GM03348 (cell line): ENCODE measurements at regions not wholly inside any gene's neighbourhood (a gene's known extent, or its start where the extent isn't known, plus 50 kb on each side); places are given as distances from the start of the nearest gene placed in this dataset.

Experiments used
- DNase-seq: peaks from one replicate; pipeline ENCODE4 v3.0.0; 2012; ENCODE audit warnings: low spot score

DNA sequence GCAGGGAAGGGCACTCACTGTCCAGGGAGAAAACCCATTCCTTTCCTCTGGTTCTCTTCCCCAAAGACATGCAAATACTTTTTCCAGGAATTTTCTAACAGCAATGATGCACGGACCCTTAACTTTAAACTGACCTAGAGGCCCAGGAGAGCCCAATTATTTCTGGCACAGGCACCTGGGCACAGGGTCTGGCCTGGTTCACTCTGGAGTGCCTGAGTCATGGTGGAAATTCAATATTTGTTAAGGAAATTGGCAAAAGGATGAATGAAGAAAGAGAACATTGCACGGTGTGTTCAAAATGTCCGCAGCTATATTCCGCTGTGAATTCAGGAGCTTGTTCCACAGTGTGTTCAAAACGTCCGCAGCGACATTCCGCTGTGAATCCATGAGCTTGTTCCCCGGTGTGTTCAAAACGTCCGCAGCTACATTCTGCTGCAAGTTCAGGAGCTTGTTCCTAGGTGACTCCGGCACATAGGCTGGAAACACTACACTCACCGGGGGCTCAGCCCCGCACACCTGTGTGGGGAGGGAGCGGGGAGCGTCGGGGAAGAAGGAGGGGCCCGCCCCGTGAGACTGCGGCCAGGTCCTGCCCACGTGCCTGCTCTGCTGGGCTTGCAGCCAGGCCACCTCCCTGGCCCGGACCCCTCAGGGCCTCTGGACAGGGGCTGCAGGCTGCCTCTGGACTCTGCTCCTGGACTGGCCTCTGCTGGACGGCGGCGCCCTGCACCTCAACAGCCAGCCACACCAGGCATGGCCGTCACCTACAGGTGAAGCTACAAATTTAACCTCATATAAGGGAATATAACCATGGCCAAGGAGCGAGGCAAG, 72.0 kb upstream of the FAM20C start:
- no peak for DNase-seq

DNA sequence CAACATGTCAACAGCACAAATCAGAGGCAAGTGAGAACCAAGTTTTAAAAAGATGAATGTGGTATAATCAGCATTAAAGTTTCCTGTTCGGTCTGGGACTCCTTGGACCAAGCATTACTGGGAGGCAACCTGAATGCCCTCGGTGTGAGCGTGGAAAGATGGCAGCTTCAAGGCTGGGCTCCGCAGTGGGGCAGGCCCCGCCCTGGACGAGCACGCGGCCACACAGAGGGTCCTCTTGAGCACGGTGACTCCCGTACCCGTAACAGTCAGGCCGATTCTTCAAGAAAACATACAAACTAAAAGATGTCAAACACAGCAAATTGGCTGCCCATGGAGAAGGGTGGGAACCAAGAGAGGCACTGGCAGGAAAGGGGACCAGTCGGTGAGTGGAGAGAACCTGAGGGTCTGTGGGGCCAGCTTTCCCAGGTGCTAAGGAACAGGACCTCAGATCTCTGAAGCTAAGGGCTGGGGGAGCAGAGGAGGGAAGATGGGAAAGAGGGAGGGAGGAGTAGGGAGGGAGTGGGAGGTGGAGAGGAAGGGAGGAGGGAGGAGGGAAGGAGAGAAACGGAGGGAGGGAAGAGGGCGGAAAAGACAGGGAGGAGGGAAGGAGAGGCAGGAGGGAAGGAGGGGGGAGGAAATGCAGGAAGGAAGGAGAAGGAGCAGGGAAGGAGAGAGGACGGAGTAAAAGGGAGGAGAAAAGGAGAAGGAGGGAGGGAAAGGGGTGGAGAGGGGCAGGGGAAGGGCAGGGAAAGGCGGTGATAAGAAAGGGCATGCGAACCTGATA, 71.2 kb upstream of the FAM20C start:
- no peak for DNase-seq

DNA sequence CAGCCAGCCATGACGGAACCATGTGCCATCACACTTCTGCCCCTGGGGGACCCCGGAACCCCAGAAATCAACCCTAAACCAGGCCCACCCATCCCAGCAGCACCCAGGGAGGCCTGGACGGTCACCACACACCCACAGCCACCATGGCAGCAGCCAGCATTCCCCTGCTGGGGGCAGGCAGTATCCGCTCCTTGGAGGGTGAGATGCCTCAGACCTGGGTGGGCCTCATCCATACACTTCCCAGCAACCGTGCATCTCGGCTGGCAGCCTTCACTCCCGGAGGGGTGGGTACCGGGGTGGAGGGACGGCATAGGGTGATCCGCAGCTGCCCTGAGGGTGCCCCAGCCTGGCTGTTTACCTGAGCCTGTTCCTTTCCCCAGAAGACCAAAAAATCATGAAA, 69.1 kb upstream of the FAM20C start:
- no peak for DNase-seq

DNA sequence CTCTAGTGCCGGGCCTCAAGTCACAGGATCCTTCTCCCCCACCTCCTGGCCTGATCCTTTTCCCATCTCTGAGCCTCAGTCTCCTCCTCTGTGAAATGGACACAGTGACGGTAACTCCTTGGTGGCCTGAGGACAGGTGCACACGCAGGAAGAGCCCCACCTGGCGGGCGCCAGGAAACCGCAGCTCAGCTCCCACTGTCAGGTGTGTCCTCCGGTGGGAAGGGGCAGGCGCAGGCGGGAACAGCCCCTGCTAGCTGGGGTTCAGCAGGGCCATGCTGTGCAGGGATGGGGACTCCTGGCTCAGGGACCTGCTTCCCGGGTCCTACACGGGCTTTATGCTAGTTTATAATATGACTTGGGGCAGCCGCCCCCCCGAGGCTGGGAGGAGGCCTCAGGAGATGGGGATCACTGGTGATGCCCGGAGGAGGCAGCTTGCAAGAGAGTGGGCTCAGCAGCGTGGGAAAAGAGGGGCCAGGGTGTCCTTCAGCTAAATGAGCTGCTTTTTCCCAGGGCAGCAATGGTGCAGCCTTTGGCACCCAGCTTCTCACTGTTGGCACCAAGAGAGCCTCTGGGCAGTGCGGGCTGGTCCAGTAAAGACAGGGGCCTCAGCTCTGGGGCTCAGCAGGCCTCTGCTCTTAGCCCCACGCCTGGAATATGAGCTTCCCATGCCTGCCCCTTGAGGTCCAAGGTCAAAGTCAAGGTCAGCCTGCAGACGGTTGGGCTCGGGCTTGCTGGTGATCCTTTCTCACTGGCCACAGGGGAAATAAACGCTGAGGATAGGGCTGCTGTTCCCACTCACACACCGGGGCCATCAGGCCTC, 68.0 kb upstream of the FAM20C start:
- no peak for DNase-seq

DNA sequence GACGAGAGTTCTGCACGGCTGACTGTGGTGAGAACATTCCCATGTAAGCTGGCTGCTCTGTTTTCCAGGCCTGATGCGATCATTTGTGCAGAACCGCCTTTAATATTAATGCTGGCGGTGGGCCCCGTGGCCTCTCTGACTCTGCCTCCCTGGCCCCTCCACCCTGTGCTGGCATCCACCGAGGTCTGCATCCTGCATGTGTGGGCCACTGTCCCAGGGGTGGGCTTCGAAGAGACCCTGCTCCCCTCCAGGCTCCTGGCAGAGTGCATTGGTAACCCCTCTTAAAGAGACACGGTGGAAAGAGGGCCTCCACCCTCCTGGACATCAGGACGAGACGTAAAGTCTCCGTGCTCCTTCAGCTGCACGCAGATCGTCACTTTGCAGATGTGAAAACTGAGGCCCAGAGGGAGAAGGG, 67.3 kb upstream of the FAM20C start:
- DNase-seq, result no peak

DNA sequence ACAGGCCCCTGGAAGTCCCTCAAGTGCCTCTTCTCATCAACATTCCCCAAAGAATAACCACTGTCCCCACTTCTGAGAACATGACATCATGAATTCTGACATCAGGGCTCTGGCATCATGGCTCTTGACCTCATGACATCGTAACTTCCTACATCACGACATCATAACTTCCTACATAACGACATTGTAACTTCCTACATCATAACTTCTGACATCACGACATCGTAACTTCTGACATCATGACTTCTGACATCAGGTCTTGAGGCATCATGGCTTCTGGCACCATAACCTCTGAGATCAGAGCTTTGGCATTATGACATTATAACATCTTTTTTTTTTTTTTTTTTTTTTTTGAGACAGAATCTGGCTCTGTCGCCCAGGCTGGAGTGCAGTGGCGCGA, 66.7 kb upstream of the FAM20C start:
- DNase-seq, result no peak

DNA sequence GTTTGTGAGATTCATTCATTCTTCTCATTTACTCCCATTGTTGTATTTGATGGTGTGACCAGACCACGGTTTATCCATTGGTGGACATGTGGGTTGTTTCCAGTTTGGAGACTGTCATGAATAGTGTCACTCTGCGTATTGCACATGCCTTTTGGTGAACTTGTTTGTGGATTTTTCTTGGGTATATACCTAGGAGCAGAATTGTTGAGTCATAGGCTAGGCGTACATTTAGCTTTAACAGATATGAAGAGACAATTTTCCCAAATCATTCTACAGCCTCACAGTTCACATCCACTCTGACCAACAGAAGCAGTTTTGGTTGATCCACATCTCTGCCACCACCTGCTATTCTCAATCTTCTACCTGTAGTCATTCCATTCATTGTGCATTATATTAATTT, 66.0 kb upstream of the FAM20C start:
- no peak for DNase-seq

DNA sequence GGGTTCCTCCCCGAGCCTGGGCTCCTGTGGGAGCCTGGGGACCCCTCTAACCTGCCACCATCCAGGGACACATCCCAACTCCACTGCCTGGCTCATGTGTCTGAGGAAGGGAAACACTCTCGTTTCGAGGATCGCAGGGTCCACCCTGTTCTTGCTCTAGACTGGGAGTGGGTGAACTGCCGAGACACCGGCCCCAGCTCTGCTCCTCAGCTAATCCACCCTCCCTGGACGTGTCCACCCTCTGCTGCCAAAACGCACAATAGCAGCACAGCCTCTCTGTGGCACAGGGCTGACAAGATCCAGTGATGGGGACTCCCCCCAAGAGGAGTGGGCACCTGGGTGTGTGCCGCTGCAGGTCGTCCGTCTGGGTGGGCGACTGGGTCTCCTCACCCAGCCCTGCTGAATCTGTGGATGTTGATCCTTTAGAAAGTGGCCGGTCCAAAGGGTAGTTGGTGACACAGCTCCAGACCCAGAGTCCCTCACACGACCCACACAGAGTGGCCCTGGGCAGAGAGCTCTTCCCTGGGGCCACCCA, 65.2 kb upstream of the FAM20C start:
- DNase-seq, result no peak

DNA sequence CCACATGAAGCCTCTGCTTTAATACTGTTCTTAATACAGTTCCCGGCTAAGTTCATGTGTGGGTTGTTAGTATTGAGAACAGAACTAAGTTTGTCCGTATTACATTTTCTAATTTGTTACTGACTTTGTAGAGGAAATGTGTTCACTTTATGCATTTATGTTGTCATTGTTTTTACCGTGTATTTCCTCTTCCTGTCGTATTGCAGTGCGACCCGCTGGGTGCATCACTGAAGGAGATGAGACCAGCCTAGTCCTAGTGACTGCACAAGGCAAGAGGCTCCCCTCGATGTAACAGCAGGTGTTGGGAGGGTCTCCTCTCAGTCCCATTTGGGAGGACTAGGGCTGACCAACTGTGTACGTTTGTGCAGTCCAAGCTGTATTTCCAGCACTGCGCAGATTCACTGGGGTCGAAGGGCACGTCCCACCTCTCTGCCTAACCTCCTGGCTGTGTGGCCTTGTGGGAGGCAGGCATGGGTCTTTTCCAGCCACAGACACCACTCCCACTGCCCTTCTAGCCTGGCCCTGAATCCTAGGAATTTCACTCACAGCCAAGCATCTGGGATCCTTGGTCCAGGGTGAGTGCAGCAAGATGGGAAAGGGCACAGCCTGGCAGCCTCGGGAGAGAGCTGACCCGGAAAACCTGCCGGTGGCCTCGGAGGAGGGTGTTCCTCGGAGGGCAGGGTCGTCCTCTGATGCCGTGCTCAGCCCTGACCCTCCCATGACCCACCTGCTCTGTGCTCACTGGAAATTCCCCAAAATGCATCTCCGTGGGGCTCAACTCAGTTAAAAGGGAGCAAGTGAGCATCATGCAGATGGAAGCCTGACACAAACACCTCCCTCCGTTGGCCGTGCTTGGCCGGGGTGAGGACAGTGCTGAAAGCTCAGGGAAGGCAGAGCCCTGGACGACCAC, 63.9 kb upstream of the FAM20C start:
- DNase-seq, result no peak

DNA sequence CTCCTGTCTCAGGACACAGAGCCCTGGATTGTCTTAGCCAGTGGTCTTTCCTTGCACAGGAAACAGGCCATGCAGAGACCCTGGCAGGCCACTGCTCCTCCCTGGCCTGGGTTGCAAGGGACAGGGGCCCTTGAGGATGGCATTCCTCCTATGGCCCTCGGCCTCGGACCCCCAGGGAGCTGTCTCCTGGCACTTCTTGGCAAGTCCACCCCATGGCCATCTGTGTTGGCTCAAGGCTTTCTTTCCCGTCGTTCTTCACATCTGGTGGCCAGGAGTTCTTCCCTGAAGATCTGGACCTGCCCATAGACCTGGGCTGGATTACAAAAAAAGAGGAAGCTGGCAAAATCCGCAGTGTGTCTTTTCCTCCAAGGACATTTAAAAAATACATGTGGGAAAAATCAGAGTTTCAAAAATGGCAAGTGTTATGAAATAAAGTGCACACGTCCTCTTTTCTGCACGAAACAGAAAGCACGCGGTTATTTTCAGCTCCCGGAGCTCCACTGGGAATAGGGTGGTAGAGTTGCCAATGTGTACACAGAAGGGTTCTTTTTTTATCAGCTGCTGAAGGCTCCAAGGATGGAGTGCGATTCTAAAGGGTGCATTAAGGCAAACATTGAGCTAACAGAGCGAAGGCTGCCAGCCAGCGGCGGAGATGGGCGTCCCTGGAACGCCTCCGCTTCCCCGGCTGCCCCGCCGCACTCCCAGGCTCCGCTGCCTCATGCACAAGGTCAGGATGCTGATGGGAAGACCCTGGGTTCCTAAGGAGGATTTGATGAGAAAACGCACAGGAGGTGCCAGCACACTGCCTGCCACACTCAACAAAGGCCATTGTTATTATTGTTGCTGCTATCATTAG, 62.8 kb upstream of the FAM20C start:
- peak; percentile 67 for DNase-seq

DNA sequence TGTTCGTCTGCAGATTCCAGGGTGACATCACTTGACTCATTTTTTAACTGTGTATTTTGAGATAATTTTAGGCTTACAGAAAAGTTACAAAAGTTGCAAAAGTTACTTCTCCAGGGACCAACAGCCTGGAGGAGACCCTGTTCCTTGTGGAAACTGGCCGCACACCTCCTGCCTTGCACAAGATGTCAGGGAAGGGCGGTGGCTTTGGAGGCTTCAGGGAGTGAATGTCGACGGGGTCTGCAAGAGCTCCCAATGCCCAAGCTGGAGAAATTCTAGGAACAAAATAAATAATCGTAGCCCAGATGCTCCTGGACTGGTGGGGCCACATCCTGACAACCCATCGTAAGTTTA, 62.2 kb upstream of the FAM20C start:
- DNase-seq, result no peak

DNA sequence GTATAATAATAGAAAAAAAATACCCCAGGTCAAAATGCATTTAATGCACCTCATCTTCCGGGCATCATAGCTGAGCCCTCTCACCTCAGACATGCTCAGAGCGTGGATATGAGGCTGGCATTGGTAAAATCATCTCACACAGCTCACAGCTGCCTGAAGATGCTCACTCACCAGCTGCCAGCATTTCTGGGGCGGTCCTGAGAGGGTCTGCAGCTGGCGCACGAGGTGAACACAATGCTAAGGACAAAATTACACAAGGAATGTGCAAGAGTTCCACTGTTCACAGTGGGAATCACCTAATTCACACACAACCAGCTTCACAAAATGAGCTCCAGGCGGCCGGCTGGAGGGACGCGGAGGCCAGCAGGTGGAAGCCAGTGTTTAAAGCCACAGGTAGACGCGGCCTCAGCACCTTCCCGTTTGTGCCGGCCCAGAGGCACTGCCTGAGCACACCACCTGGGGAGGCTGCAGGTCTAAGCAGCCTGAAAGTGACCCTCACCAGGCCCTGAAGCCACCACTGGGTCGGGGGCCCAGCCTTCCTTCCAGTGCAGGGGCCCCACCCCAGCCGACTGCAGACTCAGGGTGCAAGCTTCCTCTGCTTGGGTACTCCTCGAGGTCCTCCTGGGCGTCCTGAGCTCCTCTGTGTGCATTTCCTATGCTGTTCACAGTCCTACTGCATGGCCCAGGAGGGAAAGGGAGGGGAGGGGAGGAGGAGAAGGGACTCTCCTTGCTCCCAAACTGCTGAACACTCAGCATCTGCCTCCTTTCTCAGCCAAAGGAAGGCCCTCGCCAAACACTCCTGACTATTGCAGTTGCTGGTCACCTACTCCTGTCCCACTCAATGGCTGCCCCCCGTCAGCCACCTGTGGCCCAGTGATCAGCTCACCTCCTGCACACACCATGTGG, 61.2 kb upstream of the FAM20C start:
- no peak for DNase-seq

DNA sequence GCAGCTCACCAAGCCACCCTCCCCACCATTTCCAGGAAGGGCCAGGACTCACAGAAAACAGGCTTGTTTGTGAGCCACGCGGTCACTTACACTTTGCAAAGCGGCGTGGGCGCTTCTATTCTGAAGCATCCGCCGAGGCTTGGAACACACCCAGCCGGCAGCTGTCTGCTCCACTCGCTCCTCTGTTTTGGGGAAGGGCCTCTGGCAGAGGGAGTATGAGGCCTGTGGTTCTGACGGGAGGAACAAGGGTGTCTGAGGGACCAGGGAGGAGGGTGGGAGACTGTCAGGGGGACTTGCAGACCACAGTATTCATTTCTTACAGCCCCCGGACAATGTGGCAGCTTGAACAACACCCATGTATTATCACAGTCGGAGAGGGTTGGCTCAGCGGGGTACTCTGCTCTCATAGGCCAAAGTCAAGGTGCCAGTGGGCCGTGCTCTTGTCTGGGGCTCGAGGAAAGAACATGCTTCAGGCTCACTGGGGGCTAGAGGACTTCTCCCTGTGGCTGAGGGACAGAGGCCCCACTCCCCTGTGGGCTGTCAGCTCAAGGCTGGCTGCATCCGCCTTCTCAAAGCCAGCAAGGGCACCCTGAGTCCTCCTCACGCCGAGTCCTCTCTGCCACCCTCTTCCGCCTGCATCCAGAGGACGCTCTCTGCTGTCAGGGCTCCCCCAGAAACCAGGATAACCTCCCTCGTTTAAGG, 60.4 kb upstream of the FAM20C start:
- DNase-seq, result peak; percentile 30

DNA sequence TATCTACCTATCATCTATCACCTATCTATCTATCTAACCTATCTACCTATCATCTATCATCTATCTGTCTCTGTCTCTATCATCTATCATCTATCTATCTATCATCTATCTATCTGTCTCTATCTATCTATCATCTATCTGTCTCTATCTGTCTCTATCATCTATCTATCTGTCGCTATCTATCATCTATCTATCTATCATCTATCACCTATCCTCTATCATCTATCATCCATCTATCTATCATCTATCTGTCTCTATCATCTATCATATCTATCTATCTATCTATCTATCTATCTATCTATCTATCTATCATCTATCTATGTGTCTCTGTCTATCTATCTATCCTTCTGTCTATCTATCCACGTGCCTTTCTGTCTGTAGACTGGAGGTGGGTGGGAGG, 59.5 kb upstream of the FAM20C start:
- DNase-seq, result no peak

DNA sequence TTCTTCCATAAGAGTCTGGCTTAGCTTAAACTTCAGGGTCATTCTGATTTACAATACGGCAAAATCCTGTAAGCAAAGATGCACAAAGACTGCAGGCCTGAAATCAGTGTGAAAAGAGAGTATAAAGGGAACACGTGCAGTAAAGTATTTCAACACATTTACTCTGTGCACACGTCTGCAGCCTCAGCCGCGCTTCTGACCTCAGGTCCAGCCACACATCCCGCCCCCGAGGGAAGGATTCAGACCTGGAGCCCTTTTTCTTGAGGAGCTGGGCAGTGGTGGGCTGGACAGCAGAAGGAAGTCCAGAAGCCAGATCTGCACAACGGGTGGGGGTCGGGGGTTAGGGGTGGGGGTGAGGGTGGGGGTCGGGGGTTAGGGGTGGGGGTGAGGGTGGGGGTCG, 58.9 kb upstream of the FAM20C start:
- DNase-seq, result no peak

DNA sequence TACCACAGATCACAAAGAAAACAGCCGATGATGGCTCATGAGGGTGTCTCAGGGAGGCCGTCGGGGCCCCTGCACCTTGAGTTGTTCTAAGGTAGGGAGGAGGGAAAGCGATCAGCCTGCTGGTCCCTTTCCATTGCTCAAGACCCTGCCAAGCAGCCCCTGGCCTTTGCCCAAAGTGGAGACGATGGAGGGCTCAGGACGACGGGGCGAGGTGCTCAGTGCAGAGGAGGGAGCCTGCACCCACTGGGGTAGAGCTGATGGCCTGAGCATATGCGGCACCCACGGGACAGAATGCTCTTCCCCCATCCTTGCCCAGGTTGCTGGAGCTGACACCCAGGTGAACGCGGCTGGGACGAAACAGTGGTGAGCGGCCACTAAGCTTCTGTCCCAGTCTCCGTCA, 58.3 kb upstream of the FAM20C start:
- no peak for DNase-seq

DNA sequence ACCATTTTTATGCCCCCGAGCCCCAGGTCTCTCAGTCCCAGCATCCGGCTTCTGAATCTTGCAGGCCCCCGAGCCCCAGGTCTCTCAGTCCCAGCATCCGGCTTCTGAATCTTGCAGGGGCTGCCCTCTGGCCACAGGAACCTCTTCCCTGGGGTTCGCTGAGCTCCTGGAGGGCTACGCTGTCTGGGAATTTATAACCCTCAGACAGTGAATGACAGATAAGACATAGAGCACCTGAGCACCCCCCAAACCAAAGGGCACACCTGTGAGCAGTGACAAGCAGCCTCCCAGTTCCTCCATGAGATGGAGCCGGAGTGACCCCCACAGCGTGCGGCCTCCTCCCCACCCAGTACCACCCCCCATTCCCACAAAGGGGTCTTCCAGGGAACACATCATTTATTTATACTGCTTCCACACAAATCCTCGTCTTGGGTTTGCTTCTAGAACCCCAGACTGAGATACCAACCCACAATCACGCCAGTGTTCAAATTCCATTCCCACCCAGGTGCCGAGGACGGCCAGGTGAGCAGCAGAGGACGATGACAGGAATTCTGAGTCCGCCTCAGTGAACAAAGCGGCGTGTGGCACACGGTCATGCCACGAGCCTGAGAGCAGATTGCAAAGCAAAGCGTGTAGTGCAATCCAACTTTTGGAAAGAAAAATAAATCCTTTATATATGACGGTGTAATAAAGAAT, 57.7 kb upstream of the FAM20C start:
- no peak for DNase-seq

DNA sequence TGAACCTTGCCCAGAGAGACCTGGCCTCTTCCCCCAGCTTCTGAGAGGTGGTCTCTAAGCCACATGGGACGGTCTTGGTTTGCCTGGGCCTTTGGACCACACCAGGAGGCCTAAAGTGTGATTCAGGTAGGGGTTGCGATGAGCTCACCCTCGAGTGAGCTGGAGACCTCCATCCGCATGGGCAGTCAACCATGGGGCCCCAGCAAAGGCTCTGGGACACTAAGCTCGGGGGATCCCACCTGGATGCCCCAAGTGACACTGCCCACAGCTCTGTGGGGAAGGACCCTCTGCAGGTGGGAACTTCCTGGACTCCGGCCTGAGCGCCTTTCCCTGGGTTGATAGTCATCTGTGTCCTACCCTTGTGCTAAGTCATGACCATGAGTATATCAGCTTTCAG, 57.1 kb upstream of the FAM20C start:
- DNase-seq, result no peak
